GM19397 (cell line): ENCODE measurements at regions not wholly inside any gene's neighbourhood (a gene's known extent, or its start where the extent isn't known, plus 50 kb on each side); places are given as distances from the start of the nearest gene placed in this dataset.

Experiments
- ATAC-seq: cut with Tn5 transposase; IDR thresholded peaks from one replicate; pipeline ENCODE4 v1.9.1; 2021; ENCODE audit warnings: mild to moderate bottlenecking, moderate library complexity; ENCODE audit not compliant: unreplicated experiment

GRCh38 chr11:121755906-121756305 lies 303.1 kb upstream of the SORL1-AS1 start:
- ATAC-seq = no peak

- ATAC-seq = no peak
These were observed 302.4 kb upstream of the SORL1-AS1 start for GRCh38 chr11:121755191-121755590.

GRCh38 chr11:121754598-121754997 lies 301.8 kb upstream of the SORL1-AS1 start:
- no peak for ATAC-seq

- no peak for ATAC-seq
These were observed 296.9 kb upstream of the SORL1-AS1 start for GRCh38 chr11:121749691-121750090.

DNA sequence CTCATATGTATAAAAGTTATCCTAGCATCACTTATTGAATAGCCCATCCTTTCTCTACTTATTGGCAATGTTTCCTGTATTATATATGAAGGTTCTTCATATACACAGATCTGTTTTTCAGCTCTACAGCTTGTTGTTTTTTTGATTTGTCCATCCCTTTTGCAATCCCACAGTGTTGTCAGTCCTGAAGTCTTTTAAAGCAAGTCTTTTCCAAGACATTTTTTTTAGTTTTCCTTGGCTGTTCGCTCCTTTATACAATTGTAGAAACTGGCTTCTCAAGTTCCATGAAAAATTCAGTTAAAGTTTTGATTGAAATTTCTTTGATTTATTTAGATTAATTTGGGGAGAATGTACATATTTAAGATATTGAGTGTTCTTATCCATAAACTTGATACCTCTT lies 295.3 kb upstream of the SORL1-AS1 start:
- no peak for ATAC-seq

GRCh38 chr11:121743285-121743684 lies 290.5 kb upstream of the SORL1-AS1 start:
- no peak for ATAC-seq

DNA sequence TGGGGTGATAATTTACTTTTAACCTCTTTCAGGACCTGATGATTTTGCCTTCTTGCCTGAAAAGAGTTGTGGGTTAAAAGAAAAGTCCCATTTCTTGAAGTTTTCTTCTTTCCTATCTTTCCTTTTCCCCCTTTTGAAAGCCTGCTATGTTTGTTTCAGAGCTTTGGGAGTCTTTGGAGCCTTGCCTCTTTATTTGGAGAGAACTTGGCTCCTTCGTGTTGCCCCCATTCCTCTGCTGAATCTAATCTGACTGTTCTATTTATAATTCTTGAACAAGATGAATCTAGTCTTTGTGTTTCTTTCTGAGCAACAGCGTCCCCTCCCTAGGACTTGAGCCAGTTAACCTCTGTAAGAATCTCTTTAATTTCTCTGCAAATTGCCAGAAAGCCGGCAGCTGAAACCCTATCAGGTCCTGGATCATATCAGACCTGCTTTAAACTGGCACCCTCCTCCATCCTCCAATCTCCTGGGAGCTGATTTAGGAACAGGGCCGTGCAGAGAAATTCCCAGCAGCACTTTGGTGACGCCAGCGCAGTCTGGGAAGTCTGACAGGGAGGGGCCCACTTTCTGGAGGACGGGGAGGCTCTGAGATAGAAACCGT lies 289.1 kb upstream of the SORL1-AS1 start:
- no peak for ATAC-seq

DNA sequence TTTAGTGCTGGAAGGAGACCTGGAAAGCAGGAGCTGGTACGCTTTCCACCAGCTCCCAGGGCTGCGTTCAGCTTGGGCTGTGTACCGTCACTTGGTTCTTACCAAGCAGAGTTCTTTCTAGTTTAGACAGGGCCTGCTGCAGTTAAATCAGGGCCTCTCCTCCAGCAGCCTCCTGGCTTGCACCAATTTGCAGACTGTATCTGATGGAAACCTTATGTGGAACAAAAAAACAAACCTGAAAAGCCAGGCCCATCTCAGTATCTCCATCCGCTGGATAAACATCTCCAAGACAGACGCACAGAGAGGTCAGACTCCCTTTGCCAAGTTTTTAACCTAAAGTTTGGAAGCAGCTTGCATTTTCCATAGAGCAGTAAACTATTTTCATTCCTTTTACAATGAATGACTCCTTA lies 288.6 kb upstream of the SORL1-AS1 start:
- ATAC-seq = no peak

DNA sequence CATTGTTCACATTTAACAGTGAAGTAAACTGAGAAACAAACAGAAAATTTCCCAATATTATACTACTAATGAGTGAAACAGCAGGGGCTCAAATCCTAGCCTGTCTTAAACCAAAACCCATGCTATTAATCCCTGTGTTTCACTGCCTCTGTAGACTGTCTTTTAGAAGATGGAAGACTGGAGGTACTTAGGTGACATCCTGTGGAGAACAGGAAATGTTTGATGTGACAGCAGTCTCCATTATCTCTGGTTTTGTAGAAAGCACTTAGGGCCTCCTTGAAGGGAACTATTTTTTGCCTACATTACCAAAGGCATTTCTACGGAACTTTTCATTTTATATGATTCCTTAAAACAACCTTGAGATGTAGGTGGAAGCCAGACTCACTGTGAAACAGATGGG lies 288.1 kb upstream of the SORL1-AS1 start:
- ATAC-seq = no peak

- ATAC-seq = no peak
These were observed 281.1 kb upstream of the SORL1-AS1 start for GRCh38 chr11:121733858-121734257.

DNA sequence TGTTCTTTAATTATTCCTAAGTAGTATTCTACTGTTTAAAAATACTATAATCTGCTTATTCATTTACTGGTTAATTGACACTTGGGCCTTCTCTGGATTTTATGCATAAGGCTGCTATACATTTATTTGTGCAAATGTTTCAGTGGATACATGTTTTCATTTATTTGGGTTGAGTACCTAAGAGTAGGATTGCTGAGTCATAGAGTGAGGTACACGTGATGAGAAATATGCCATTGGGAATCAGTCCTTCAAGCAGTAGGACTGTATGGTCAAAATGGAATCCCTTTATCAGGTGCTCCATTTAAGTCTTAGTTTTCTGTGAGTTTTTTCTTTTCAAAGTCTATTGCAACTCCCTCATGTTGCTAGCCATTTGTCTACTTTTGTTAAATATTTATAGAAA lies 275.2 kb upstream of the SORL1-AS1 start:
- ATAC-seq = no peak

- no peak for ATAC-seq
These were observed 270.5 kb upstream of the SORL1-AS1 start for GRCh38 chr11:121723246-121723741.

- no peak for ATAC-seq
These were observed 269.9 kb upstream of the SORL1-AS1 start for GRCh38 chr11:121722431-121723245.

DNA sequence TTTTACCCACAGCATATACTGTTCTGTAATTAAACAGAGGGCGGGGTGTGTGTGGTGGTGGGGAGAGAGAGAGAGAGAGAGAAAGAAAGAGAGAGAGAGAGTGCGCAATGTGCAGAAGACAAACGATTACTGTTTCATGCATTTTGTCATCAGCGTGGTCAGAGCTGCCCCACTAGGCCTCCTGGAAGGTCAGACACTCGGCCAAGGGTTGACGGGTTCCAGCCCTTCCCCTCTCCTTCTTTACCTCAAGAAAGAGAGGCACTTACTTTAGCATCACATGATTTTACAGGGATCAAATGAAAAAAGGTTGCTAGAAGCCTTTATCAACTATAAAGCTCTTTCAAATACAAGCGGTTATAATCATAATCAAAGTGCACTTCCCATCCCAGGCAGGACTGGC lies 269.2 kb upstream of the SORL1-AS1 start:
- ATAC-seq = no peak

GRCh38 chr11:121721448-121721847 lies 268.7 kb upstream of the SORL1-AS1 start:
- no peak for ATAC-seq

- no peak for ATAC-seq
These were observed 264.5 kb upstream of the SORL1-AS1 start for GRCh38 chr11:121717296-121717695.

DNA sequence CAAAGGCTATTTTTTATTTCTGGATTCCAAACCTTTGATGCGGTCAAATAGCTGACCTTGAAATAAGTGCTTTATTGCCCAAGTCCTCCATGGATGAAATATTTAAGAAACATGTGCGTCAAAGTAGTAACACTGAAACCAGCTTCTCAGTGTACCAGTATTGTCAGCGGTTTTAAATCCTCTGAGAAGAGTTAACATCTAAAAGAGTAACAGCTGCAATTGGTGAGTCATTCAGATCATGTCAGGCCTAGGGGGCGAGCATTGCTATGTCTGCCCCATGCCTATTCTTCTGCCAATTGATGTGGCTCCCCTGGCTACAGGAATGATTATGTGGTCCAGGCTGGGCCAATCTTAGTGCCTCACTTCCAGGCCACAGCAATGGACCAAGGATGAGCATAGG lies 263.3 kb upstream of the SORL1-AS1 start:
- ATAC-seq = no peak

DNA sequence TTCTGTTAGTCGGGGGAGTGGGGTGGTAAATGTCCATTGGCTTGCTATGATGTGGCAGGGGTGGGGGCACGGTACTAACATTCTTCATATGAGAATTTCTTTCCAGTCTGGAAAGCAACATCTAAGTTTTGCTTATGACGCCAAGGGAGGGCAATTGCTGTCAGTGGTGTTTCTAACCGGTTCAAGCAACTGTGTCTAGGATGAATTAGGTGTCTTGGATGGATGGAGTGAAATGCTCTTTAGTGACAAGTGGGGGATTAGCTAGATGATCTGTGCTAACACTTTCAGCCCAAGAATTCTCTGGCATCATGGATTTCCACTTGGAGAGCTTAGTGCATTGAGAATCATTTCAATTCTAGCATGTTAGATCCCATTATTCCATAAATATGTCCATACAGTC lies 262.6 kb upstream of the SORL1-AS1 start:
- ATAC-seq = no peak

- no peak for ATAC-seq
These were observed 261.6 kb upstream of the SORL1-AS1 start for GRCh38 chr11:121714351-121714750.

DNA sequence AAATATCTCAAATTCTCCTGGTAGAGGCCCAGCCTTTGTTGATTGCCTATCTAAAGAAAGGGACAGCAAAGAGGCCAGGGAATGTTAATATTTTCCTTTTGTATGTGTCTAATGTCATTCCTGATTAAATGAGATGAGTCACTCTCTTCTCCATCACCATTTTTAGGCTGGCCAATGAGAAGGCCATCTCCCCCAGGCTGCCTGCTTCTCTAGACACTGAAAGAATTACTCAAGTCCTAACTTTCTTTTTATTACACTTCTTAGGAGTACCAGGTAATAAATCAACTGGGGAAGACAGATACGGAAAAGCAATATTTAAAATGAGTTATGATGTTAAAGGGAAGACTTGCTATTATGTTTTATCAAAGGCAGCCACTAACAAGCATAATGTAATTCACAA lies 259.2 kb upstream of the SORL1-AS1 start:
- ATAC-seq = no peak

GRCh38 chr11:121711236-121711635 lies 258.5 kb upstream of the SORL1-AS1 start:
- no peak for ATAC-seq

GRCh38 chr11:121706884-121707420 lies 254.2 kb upstream of the SORL1-AS1 start:
- ATAC-seq = no peak
